PC-3 (cell line): ENCODE measurements at regions not wholly inside any gene's neighbourhood (a gene's known extent, or its start where the extent isn't known, plus 50 kb on each side); places are given as distances from the start of the nearest gene placed in this dataset.

ENCODE experiments used
- CTCF ChIP-seq: fragments of 300-600 bp; sonication (generic); conservative IDR thresholded peaks from 2 replicates; pipeline ENCODE4 v1.5.1; 2017; ENCODE audit warnings: antibody characterized with exemption, low read depth, mild to moderate bottlenecking, low read length
- EZH2 ChIP-seq: fragments of 300-600 bp; sonication (generic); IDR thresholded peaks from one replicate; pipeline ENCODE4 v1.6.1; 2017; ENCODE audit warnings: antibody characterized with exemption, mild to moderate bottlenecking, low read length; ENCODE audit not compliant: unreplicated experiment
- EZH2phosphoT487 ChIP-seq: fragments of 300-600 bp; sonication (generic); IDR thresholded peaks from 2 replicates; pipeline ENCODE4 v1.6.1; 2018; ENCODE audit warnings: mild to moderate bottlenecking, antibody characterized with exemption, low read length, borderline replicate concordance

- TF ChIP-seq EZH2 (no peak), CTCF (no peak), EZH2phosphoT487 (no peak)
Observed at GRCh38 chr22:44601725-44602124, 100.3 kb upstream of the PRR5 start.
